ENCODE measurements at regions not wholly inside any gene's neighbourhood (a gene's known extent, or its start where the extent isn't known, plus 50 kb on each side); places are given as distances from the start of the nearest gene placed in this dataset.

DNA sequence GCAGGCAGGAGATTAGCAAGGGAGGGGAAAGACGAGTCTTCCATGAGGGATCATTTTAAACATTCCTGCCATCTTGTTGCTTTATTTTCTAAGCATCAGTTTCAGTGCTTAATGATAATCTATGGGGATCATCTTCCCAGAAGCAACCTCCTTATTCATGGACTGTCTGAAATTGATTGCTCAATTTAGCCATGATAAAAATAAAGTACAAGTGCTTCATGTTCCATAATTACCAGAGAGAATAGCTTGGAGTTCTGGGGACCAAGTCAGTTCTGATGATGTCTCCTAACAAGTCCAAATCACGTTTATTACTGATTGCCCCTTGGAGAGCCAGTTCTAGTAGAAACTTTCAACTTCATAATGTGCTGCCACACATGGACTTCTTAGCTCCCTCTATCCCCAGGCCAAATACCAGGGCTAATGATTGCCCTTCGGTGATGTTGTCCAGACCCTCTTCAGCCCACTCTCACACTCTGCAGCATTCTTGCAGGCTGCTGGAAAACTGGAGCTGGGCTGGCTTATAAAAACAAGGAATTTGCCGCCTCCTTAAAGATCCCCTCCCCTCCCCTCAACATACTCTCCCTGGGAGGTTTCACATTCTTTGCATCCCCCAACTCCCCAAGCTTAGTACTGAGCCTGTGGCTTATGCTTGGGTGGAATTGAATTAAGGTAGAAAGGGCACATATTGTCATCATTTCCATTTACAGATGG lies 222.1 kb upstream of the ADAMTS9 start:
- TF ChIP-seq CTCF (IDR thresholded peaks at IDR 0.05): no peak
- TF ChIP-seq POLR2A (IDR thresholded peaks at IDR 0.05): no peak
- TF ChIP-seq POLR2AphosphoS5 (IDR thresholded peaks at IDR 0.05): no peak

All from gastroesophageal sphincter (tissue), 3 donors.